GM23338 (cell line): ENCODE measurements at regions not wholly inside any gene's neighbourhood (a gene's known extent, or its start where the extent isn't known, plus 50 kb on each side); places are given as distances from the start of the nearest gene placed in this dataset.

Source experiments
- ATAC-seq: fragments of 200-7000 bp; cut with Tn5 transposase; 3 replicates; pipeline ENCODE4 v1.9.1; 2020
- DNase-seq: peaks from one replicate; pipeline ENCODE4 v3.0.0-alpha.2; 2015; ENCODE audit warnings: low spot score
- H2AFZ ChIP-seq: fragments of 200-600 bp; sonication (generic); 2 replicates; pipeline ENCODE4 v1.8.0; 2016; ENCODE audit warnings: antibody characterized with exemption, mild to moderate bottlenecking, moderate library complexity
- H3F3A ChIP-seq: fragments of 200-600 bp; sonication (generic); replicated peaks from 2 replicates; pipeline ENCODE4 v1.8.0; 2017; ENCODE audit warnings: antibody characterized with exemption, mixed run types, low read depth
- H3K27ac ChIP-seq: fragments of 200-600 bp; sonication (generic); 2 replicates; pipeline ENCODE4 v1.6.1; 2016; ENCODE audit warnings: low read depth
- H3K27me3 ChIP-seq: fragments of 200-600 bp; sonication (generic); 2 replicates; pipeline ENCODE4 v1.8.0; 2016; ENCODE audit warnings: mild to moderate bottlenecking, mixed run types, moderate library complexity; ENCODE audit not compliant: insufficient read depth
- H3K36me3 ChIP-seq: fragments of 200-600 bp; sonication (generic); 2 replicates; pipeline ENCODE4 v1.8.0; 2016; ENCODE audit warnings: mild to moderate bottlenecking; ENCODE audit not compliant: insufficient read depth
- H3K4me1 ChIP-seq: fragments of 200-600 bp; sonication (generic); 2 replicates; pipeline ENCODE4 v1.8.0; 2016; ENCODE audit warnings: mild to moderate bottlenecking, moderate library complexity; ENCODE audit not compliant: insufficient read depth
- H3K4me2 ChIP-seq: fragments of 200-600 bp; sonication (generic); 2 replicates; pipeline ENCODE4 v1.7.1; 2017; ENCODE audit warnings: mixed run types
- H3K4me3 ChIP-seq: fragments of 200-600 bp; sonication (generic); 2 replicates; pipeline ENCODE4 v1.6.1; 2016; ENCODE audit warnings: mixed run types
- H3K79me2 ChIP-seq: fragments of 200-600 bp; sonication (generic); replicated peaks from 2 replicates; pipeline ENCODE4 v1.8.0; 2017; ENCODE audit warnings: mild to moderate bottlenecking; ENCODE audit not compliant: insufficient read depth
- H3K9me2 ChIP-seq: fragments of 200-600 bp; sonication (generic); 2 replicates; pipeline ENCODE4 v1.8.0; 2017; ENCODE audit not compliant: insufficient read depth
- H4K20me1 ChIP-seq: fragments of 200-600 bp; sonication (generic); replicated peaks from 2 replicates; pipeline ENCODE4 v1.8.0; 2017; ENCODE audit warnings: mild to moderate bottlenecking; ENCODE audit not compliant: insufficient read depth
- H3K27ac Mint-ChIP-seq: 2 replicates; pipeline ENCODE4 v1.8.0; 2020; ENCODE audit warnings: inconsistent platforms, mild to moderate bottlenecking, moderate library complexity, mixed read lengths
- H3K27me3 Mint-ChIP-seq: 3 replicates; pipeline ENCODE4 v1.8.0; 2022; ENCODE audit warnings: low read depth, mild to moderate bottlenecking, moderate library complexity, mixed read lengths, inconsistent platforms; ENCODE audit not compliant: insufficient read depth, poor library complexity
- H3K36me3 Mint-ChIP-seq: 3 replicates; pipeline ENCODE4 v1.8.0; 2021; ENCODE audit warnings: low read depth, mild to moderate bottlenecking, inconsistent platforms, moderate library complexity, mixed read lengths
- H3K4me1 Mint-ChIP-seq: 3 replicates; pipeline ENCODE4 v1.8.0; 2020; ENCODE audit warnings: mild to moderate bottlenecking, inconsistent platforms, mixed read lengths
- H3K4me3 Mint-ChIP-seq: 3 replicates; pipeline ENCODE4 v1.8.0; 2021; ENCODE audit warnings: moderate library complexity, mild to moderate bottlenecking, inconsistent platforms, mixed read lengths
- H3K9me3 Mint-ChIP-seq: 3 replicates; pipeline ENCODE4 v1.8.0; 2020; ENCODE audit warnings: moderate library complexity, mild to moderate bottlenecking, inconsistent platforms, mixed read lengths
- CREB1 ChIP-seq: fragments of 250-450 bp; sonication (Bioruptor Pico); IDR thresholded peaks from 2 replicates; pipeline ENCODE4 v1.5.0; 2020; ENCODE audit warnings: low read depth, mild to moderate bottlenecking, moderate library complexity
- EZH2phosphoT487 ChIP-seq: fragments of 200-600 bp; sonication (generic); IDR thresholded peaks from one replicate; pipeline ENCODE4 v1.8.1; 2018; ENCODE audit warnings: antibody characterized with exemption; ENCODE audit not compliant: unreplicated experiment
- ZNF462 ChIP-seq: fragments of 250-450 bp; sonication (Bioruptor Pico); IDR thresholded peaks from 2 replicates; pipeline ENCODE4 v1.5.0; 2020; ENCODE audit warnings: mild to moderate bottlenecking, moderate library complexity

GRCh38 chr9:71249729-71250317 is 128.4 kb upstream of the TRPM3 start (continued):
- TF ChIP-seq CREB1, result no peak

GRCh38 chr9:71245651-71246050 is 124.2 kb upstream of the TRPM3 start:
- 0 out of 2 replicates have a peak overlapping the region, but pooled peaks have one; percentile 1 for H3K4me3 ChIP-seq
- TF ChIP-seq ZNF462 (CRISPR knock-in tag), result 0 out of 2 replicates have a peak, but pooled peaks have one; percentile 25
- no peak for TF ChIP-seq EZH2phosphoT487
- no peaks in the 10 kb centered on the region for H3K27me3 ChIP-seq
- Mint-ChIP-seq H3K4me3 (peak overlapping the region; percentile 12; the same call in 1 of the 3 replicates), H3K27me3 (peaks cover 5% of the 10 kb centered on the region), H3K9me3 (no peaks in the 10 kb centered on the region), H3K27ac (peak overlapping the region; percentile 83), H3K36me3 (no peaks in the 10 kb centered on the region), H3K4me1 (peaks cover 57% of the 10 kb centered on the region)
- no peaks in the 10 kb centered on the region for H3K79me2 ChIP-seq
- peaks cover 48% of the 10 kb centered on the region for H3K4me1 ChIP-seq
- no peaks in the 10 kb centered on the region for H3F3A ChIP-seq
- no peak overlapping the region for H2AFZ ChIP-seq
- no peaks in the 10 kb centered on the region for H3K36me3 ChIP-seq
- DNase-seq (peak; percentile 57), ATAC-seq (no peak)
- H3K27ac ChIP-seq, result peak overlapping the region; percentile 34
- H4K20me1 ChIP-seq, result no peaks in the 10 kb centered on the region
- no peaks in the 10 kb centered on the region for H3K9me2 ChIP-seq
- H3K4me2 ChIP-seq, result peak overlapping the region; percentile 15

DNA sequence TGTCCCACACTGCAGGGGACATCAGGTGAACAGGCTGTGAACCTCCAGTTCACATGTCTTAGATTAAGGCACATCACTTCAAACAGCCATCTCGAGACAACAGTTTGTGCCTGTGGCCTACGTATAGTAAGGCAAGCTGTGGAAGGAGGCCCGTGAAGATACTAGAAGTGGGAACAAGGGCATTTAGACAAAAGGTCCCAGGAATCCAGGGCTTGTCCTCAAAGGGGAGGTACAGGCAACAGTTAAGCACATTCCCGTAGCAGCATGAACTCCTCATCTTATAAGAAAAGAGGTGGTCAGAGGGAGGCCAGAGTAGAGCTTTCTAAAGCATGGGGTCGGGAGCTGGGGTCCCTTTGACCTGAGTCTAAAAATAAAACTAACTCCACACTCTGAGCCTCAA is 122.5 kb upstream of the TRPM3 start:
- H3K4me3 Mint-ChIP-seq, result no peak overlapping the region; the same call in 2 of the 3 replicates
- H2AFZ ChIP-seq, result no peak overlapping the region
- no peaks in the 10 kb centered on the region for H3K79me2 ChIP-seq
- no peaks in the 10 kb centered on the region for H3K36me3 ChIP-seq
- ATAC-seq (peak; percentile 83), DNase-seq (peak; percentile 57)
- no peaks in the 10 kb centered on the region for H3K9me3 Mint-ChIP-seq
- peaks cover 5% of the 10 kb centered on the region for H3K27me3 Mint-ChIP-seq
- H3F3A ChIP-seq, result no peaks in the 10 kb centered on the region
- H3K27ac Mint-ChIP-seq, result no peak overlapping the region; the same call in 1 of the 2 replicates
- no peak overlapping the region for H3K27ac ChIP-seq
- no peaks in the 10 kb centered on the region for H3K27me3 ChIP-seq
- H3K9me2 ChIP-seq, result no peaks in the 10 kb centered on the region
- TF ChIP-seq ZNF462 (CRISPR knock-in tag), result peak; percentile 53
- TF ChIP-seq CREB1, result no peak
- no peak overlapping the region for H3K4me3 ChIP-seq
- peaks cover 57% of the 10 kb centered on the region for H3K4me1 Mint-ChIP-seq
- no peak overlapping the region; the same call in 1 of the 2 replicates for H3K4me2 ChIP-seq
- H4K20me1 ChIP-seq, result no peaks in the 10 kb centered on the region
- no peaks in the 10 kb centered on the region for H3K36me3 Mint-ChIP-seq
- H3K4me1 ChIP-seq, result peaks cover 49% of the 10 kb centered on the region
